Germinal center (tissue), 1 donor: ENCODE measurements at regions not wholly inside any gene's neighbourhood (a gene's known extent, or its start where the extent isn't known, plus 50 kb on each side); places are given as distances from the start of the nearest gene placed in this dataset.

ENCODE experiments used
- DNase-seq: peaks from one replicate; pipeline ENCODE4 v3.0.0; 2012; ENCODE audit warnings: mixed read lengths, low spot score

GRCh38 chr3:31349001-31349748 is 183.6 kb upstream of the STT3B start:
- no peak for DNase-seq

- no peak for DNase-seq
These were observed 182.4 kb upstream of the STT3B start for GRCh38 chr3:31350307-31350706.

- no peak for DNase-seq
These were observed 180.4 kb upstream of the STT3B start for GRCh38 chr3:31352331-31352730.

GRCh38 chr3:31353166-31353565 is 179.6 kb upstream of the STT3B start:
- DNase-seq: no peak

- no peak for DNase-seq
These were observed 178.4 kb upstream of the STT3B start for GRCh38 chr3:31354373-31354772.

- DNase-seq: no peak
These were observed 176.9 kb upstream of the STT3B start for GRCh38 chr3:31355807-31356206.

- no peak for DNase-seq
These were observed 175.8 kb upstream of the STT3B start for GRCh38 chr3:31356941-31357340.

- DNase-seq: no peak
These were observed 175.3 kb upstream of the STT3B start for GRCh38 chr3:31357451-31357850.

- DNase-seq: no peak
These were observed 174.2 kb upstream of the STT3B start for GRCh38 chr3:31358473-31359070.

- no peak for DNase-seq
These were observed 171.1 kb upstream of the STT3B start for GRCh38 chr3:31361371-31362273.

- DNase-seq: no peak
These were observed 168.5 kb upstream of the STT3B start for GRCh38 chr3:31364188-31364587.

- DNase-seq: no peak
These were observed 168.0 kb upstream of the STT3B start for GRCh38 chr3:31364711-31365110.

GRCh38 chr3:31367518-31367917 is 165.2 kb upstream of the STT3B start:
- DNase-seq: no peak

- DNase-seq: no peak
These were observed 162.9 kb upstream of the STT3B start for GRCh38 chr3:31369637-31370379.

GRCh38 chr3:31370380-31370666 is 162.4 kb upstream of the STT3B start:
- DNase-seq: no peak

- DNase-seq: no peak
These were observed 162.0 kb upstream of the STT3B start for GRCh38 chr3:31370681-31371080.

GRCh38 chr3:31371484-31372177 is 161.1 kb upstream of the STT3B start:
- no peak for DNase-seq

GRCh38 chr3:31373681-31374080 is 159.0 kb upstream of the STT3B start:
- DNase-seq: no peak

GRCh38 chr3:31377045-31377642 is 155.6 kb upstream of the STT3B start:
- no peak for DNase-seq

- no peak for DNase-seq
These were observed 154.5 kb upstream of the STT3B start for GRCh38 chr3:31378231-31378630.

- no peak for DNase-seq
These were observed 153.1 kb upstream of the STT3B start for GRCh38 chr3:31379598-31379997.
